ENCODE measurements at regions not wholly inside any gene's neighbourhood (a gene's known extent, or its start where the extent isn't known, plus 50 kb on each side); places are given as distances from the start of the nearest gene placed in this dataset.
A peak's percentile ranks its signal among the peaks of the same experiment; 100 is the strongest.

DNA sequence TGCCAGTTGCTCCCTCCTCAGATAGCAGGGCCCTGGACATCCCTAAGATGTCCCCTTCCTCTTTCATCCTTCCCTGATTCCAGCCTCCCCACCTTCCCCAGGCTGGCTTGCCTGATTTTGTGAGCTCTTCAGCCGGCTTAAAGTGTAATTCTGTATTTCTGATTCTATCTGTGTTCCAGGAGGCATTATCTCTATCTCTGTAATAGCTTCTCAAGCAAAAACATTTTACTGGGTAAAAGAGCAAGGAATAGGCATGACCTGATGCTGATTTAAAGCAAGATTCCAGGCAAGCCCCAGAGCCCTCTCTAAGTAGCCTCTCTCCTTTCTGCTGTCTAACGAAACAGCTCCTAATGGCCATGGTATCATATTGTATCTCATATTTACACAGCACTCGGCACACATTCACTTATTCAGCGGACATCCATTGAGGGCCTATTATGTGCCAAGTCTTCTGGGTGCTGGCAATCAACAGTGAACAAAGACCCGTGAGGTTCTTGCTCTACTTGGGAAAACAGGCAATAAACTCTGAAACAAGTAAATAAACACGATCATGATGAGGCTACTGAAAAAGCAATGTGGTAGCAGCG, 100.9 kb upstream of the MSX2 start:
- Histone ChIP-seq H3K9me3 (no peaks in the 10 kb centered on the region), H3K4me1 (no peaks in the 10 kb centered on the region), H3K27me3 (no peaks in the 10 kb centered on the region), H3K36me3 (no peaks in the 10 kb centered on the region), H3K27ac (no peak overlapping the region), H3K4me3 (no peak overlapping the region)
- no peak for DNase-seq (ENCODE audit: low spot score in 2 of 2)
- TF ChIP-seq, protein P1, sequence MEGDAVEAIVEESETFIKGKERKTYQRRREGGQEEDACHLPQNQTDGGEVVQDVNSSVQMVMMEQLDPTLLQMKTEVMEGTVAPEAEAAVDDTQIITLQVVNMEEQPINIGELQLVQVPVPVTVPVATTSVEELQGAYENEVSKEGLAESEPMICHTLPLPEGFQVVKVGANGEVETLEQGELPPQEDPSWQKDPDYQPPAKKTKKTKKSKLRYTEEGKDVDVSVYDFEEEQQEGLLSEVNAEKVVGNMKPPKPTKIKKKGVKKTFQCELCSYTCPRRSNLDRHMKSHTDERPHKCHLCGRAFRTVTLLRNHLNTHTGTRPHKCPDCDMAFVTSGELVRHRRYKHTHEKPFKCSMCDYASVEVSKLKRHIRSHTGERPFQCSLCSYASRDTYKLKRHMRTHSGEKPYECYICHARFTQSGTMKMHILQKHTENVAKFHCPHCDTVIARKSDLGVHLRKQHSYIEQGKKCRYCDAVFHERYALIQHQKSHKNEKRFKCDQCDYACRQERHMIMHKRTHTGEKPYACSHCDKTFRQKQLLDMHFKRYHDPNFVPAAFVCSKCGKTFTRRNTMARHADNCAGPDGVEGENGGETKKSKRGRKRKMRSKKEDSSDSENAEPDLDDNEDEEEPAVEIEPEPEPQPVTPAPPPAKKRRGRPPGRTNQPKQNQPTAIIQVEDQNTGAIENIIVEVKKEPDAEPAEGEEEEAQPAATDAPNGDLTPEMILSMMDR (IDR thresholded peaks at IDR 0.05), result no peak
- intact Hi-C loops (cut with DNase I; ENCODE audit: low total_unique reads), result no loop called here

DNA sequence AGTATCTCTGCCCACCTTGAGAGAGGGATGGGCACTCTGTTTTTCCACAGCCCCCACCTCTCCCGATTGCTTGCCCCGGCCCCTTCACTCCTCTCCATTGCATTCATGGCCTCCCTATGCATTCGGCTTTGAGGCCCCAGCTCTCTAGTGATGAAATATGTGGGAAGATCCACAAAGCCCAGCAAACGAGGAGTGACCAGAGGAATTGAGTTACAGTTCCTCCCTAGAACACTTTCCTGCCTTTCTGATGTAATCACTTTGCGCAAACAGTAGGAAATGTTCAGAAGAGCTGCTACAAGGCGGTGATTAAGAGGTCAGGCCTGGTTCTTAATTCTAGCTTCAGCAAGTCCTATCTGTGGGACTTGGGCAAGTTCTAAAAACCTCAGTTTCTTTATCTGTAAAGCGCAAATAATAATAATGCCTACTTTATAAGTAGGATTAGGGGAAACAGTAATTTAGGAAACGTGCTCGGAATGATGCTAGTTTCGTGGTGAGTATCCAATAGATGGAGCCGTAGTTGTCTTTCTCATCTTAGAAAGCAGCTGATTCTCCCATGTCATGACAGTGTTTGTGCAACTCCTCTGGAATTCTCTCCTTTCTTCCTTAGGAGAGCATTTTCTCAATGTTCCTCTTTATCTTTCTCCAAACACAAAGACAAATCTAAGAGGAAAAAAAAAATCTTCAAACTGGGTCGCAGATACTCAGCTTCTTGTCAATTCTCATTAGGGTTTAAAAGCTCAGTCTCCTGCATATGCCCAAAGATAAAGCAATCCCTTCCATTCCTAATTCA, 99.5 kb upstream of the MSX2 start:
- TF ChIP-seq, protein P1 (IDR thresholded peaks at IDR 0.05), result no peak
- no peak for TF ChIP-seq POLR2A (IDR thresholded peaks at IDR 0.05)
- TF ChIP-seq POLR2AphosphoS5 (IDR thresholded peaks at IDR 0.05), result no peak
- Histone ChIP-seq H3K36me3 (no peaks in the 10 kb centered on the region), H3K9me3 (no peaks in the 10 kb centered on the region), H3K27me3 (no peaks in the 10 kb centered on the region), H3K4me1 (no peaks in the 10 kb centered on the region), H3K4me3 (no peak overlapping the region), H3K27ac (no peak overlapping the region)
- DNase-seq (ENCODE audit: low spot score in 2 of 2), result no peak
- intact Hi-C loops (cut with DNase I; ENCODE audit: low total_unique reads), result no loop called here

DNA sequence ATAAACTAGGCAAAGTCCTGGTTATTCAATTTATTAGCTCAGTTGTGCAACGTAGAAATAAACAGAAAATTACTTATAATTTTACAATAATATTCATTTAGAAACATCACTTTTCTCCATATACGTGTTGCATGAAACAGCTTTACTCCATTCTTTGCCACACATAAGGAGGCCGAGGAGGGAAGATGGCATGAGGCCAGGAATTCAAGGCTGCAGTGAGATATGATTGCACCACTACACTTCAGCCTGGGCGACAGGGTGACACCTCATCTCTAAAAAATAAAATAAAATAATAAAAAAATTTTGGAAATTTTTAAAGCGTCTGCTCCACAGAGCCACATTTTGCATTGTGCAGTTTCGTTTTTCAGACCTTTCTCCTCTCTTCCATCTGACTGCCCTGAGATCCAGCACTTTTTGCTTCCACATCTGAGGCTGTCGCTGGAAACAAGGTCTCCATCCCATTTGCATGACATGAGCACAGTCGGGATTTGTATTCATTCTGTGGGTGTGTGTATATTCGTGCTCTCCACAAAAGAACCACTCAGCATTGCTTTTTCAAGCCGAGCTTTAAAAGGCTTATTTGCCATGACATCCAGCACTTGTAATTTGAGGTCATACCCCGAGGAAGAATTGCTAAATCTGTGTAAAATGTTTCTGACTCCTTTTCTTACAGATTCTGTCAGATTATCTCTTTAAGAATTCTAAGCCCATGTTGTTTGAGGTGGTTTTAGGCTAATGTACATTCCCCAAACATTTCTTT, 98.6 kb upstream of the MSX2 start:
- intact Hi-C loops (cut with DNase I; ENCODE audit: low total_unique reads), result no loop called here
- Histone ChIP-seq H3K27ac (no peak overlapping the region), H3K36me3 (no peaks in the 10 kb centered on the region), H3K9me3 (no peaks in the 10 kb centered on the region), H3K4me3 (no peak overlapping the region), H3K27me3 (no peaks in the 10 kb centered on the region), H3K4me1 (no peaks in the 10 kb centered on the region)
- TF ChIP-seq, protein P1 (IDR thresholded peaks at IDR 0.05), result no peak
- no peak for TF ChIP-seq POLR2AphosphoS5 (IDR thresholded peaks at IDR 0.05)
- TF ChIP-seq POLR2A (IDR thresholded peaks at IDR 0.05), result no peak
- no peak for DNase-seq (ENCODE audit: low spot score in 2 of 2)

DNA sequence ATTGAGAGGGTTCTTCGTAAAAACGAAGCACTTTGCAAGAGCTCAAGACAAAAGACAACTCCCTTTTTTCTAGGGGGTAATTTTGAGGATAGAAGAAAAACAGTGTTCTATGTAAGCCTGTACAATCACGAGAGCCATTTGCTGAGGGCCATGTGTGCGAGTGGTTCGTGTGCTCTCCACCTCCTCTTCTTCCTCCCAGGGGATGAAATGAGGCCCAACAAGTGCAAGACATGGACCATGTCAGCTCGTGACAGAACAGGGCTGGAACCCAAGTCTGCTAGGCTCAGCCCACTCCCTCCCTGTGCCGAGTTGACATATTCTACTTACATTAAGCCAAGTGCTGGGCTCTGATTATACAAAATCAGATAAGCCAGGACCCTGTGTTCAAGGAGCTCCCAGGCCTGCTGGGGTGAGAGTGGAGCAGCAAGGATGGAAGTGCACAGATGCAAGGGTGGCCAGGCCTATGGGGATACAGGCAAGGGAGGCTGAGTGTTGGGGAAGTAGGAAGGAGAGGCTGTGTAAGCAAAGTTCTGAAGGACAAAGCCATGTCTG, 97.9 kb upstream of the MSX2 start:
- Histone ChIP-seq H3K27me3 (no peaks in the 10 kb centered on the region), H3K27ac (no peak overlapping the region), H3K9me3 (no peaks in the 10 kb centered on the region), H3K4me1 (no peaks in the 10 kb centered on the region), H3K4me3 (no peak overlapping the region), H3K36me3 (no peaks in the 10 kb centered on the region)
- no peak for DNase-seq (ENCODE audit: low spot score in 2 of 2)
- intact Hi-C loops (cut with DNase I; ENCODE audit: low total_unique reads), result no loop called here
- TF ChIP-seq, protein P1 (IDR thresholded peaks at IDR 0.05), result no peak
- TF ChIP-seq POLR2AphosphoS5 (IDR thresholded peaks at IDR 0.05), result no peak
- no peak for TF ChIP-seq POLR2A (IDR thresholded peaks at IDR 0.05)

DNA sequence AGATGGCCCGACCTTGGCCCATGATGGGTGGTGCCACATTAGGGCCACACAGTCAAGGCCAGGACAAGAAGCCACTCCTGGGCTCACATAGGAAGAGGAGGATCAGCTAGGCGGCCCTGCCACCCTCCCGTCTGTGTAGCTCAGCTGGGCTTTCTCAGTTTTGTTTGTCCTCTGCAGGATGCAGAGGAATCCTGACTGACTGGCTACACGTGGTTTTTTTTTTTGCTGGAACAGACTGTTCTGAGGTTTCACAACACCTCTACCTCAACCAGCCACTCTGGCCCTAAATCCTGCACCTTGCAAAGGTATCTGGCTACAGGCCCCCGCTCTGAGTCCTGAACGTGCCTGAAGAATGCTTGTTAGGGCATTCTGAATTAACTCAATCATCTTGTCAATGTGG, 88.3 kb upstream of the MSX2 start:
- H3K4me1 ChIP-seq, result no peaks in the 10 kb centered on the region
- TF ChIP-seq, protein P1 (IDR thresholded peaks at IDR 0.05), result no peak
- no peak for TF ChIP-seq POLR2AphosphoS5 (IDR thresholded peaks at IDR 0.05)
- TF ChIP-seq POLR2A (IDR thresholded peaks at IDR 0.05), result no peak
- no peak for DNase-seq (ENCODE audit: low spot score in 2 of 2)
- H3K4me3 ChIP-seq, result no peak overlapping the region
- peaks cover 0 to 3% of the 10 kb centered on the region in 2 donors for H3K27me3 ChIP-seq
- intact Hi-C loops (cut with DNase I; ENCODE audit: low total_unique reads), result no loop called here
- H3K9me3 ChIP-seq, result no peaks in the 10 kb centered on the region
- peak overlapping the region; percentile 6 to 10 for H3K27ac ChIP-seq
- H3K36me3 ChIP-seq, result no peaks in the 10 kb centered on the region
